GM21447 (cell line): ENCODE measurements at regions not wholly inside any gene's neighbourhood (a gene's known extent, or its start where the extent isn't known, plus 50 kb on each side); places are given as distances from the start of the nearest gene placed in this dataset.

ENCODE experiments used
- ATAC-seq: cut with Tn5 transposase; IDR thresholded peaks from one replicate; pipeline ENCODE4 v1.9.1; 2021; ENCODE audit not compliant: unreplicated experiment

- no peak for ATAC-seq
Measured at GRCh38 chr12:89111964-89112363, 240.3 kb downstream of the DUSP6 start.

DNA sequence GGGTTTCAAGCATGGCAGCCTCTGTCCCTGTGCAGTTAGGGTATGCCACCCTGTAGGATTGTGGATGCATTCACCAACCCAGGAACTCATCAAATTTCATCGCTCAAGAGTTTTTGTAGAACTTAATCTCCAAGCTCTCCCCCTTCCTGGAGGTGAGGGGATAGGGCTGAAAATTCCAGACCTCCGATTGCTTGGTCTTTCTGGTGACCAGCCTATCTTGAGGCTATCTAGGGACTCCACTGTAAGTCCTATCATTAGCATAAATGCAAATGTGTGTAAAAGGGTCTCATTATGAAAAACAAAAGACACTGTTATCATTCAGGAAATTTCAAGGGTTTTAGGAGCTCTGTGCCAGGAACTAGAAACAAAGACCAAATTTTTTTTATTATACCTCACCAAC is 244.0 kb downstream of the DUSP6 start:
- ATAC-seq = no peak

DNA sequence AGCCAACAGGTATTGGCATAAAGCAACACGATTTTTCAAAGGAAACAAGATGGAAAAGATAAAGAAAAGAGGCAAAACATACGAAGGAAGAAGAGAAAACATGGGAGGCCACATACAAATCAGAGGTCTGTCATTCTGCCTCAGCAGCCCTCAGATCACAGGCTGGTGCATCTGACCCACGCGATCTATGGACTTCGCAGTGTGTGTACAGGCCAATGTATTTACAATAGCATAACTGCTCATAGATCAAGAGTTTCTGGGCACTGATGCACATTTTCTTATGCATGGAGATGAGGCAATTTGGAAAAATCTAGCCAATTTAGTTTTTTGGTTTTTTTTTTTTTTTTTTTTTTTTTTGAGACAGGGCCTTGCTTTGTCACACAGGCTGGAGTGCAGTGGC is 245.4 kb downstream of the DUSP6 start:
- no peak for ATAC-seq

DNA sequence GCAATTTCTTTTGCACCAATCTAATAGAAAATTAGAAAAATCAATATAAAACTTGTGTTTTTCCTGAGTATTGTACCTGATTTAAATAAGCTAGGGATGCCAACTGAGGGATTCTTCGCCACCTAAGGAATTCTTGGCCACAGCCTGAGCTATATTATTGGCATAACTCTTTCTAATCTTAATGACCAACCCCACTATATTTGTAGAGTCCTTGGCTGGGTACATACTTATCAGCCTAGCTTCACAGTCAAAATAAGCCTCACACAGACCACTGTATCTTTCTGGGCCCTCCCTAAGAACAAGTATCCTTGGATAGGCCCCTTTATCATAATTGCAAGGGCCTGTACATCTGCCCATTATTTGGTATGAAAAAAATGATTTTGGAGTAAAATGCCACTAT is 247.1 kb downstream of the DUSP6 start:
- no peak for ATAC-seq

DNA sequence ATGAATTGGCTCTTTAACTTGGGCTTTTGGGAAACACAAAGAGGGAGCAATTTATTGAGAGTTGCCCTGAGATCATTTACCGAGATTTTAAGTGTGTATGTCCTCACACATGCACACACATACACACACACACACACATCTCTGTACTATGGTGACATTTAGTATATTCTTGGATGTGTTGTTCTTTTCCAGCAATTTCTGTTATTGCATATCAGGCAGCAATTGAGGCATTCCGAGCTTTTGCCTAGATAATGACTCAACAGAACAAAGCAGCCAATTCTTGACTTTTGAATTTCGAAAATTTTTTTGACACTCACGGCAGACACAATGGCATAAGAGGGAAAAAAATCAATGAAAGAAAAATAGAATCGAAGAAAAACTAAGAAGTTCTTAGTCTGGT is 248.5 kb downstream of the DUSP6 start:
- ATAC-seq = no peak

- ATAC-seq = no peak
Measured at GRCh38 chr12:89101440-89101839, 250.9 kb downstream of the DUSP6 start.

DNA sequence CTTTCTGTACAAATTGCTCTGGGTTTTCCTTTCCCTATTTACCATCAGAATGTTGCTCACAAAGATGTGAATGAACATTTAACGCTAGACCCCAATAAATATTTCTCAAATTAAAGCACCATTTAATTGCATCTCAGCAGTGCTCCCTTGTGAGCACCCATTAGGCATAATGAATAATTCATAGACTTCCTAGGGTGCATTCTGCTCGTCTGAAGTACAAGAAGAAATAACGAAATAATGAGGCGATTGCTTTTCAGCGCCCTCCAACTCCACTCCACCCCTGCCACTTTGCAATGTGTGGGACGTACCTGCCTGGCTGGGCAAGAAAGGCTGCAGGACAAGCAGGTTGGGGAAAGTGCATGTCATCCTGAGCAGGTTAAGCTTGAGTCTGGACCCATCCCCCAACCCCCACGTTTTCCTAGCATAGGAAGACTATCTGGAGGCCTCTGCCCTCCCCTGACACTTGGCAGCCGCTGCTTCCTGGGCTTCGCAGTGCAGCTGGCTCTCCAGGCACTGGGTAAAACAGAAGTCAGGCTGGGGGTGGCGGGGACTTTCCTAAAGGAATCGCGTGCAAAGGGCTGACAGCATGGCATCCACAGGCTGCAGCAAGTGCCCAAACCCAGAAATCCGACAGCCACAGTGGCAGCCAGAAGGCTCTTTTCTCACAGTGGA is 253.7 kb downstream of the DUSP6 start:
- ATAC-seq = no peak

GRCh38 chr12:89092297-89092696 is 260.0 kb downstream of the DUSP6 start:
- ATAC-seq = no peak

GRCh38 chr12:89091293-89091841 is 260.9 kb downstream of the DUSP6 start:
- no peak for ATAC-seq

- no peak for ATAC-seq
Measured at GRCh38 chr12:89089264-89089663, 263.0 kb downstream of the DUSP6 start.

DNA sequence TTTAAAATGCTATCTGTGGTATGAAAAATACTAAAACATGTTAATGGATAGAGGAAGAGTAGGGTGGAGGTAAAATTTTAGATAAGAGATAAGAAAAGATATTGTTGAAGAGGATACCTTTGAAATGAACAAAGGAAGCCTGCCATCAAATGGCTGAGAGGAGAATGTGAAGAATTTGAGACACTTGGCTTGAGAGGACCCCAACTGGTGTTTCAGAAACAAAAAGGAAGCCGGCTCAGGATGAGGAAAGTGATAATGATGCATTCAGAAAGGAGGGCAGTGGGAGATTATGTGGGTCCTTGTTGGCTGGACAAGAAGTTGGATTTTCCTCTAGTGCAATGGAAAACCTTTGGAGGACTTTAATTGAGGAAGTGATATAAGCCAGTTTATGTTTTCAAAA is 264.4 kb downstream of the DUSP6 start:
- no peak for ATAC-seq

- no peak for ATAC-seq
Measured at GRCh38 chr12:89087149-89087825, 265.0 kb downstream of the DUSP6 start.

GRCh38 chr12:89085421-89085820 is 266.9 kb downstream of the DUSP6 start:
- ATAC-seq = no peak

DNA sequence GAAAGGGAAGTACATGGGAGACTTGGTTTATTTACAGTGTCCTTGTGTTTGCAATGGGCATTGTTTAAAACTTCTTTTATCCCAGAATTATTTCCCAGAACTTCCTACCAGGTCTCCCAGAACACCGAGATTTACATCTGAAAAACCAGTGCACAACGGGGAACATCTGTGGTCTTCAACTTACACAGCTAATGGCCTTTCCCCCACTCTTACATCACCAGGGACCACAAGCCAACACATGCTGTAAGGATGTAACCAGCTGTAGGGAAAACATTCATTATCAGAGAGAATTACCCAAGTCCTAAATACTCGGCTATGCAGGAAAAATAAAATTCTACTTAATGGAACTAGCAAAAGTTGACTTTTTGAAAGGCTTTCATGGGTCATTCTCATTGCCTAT is 267.6 kb downstream of the DUSP6 start:
- no peak for ATAC-seq

- ATAC-seq = no peak
Measured at GRCh38 chr12:89083491-89083890, 268.8 kb downstream of the DUSP6 start.

GRCh38 chr12:89082370-89082753 is 269.9 kb downstream of the DUSP6 start:
- no peak for ATAC-seq

DNA sequence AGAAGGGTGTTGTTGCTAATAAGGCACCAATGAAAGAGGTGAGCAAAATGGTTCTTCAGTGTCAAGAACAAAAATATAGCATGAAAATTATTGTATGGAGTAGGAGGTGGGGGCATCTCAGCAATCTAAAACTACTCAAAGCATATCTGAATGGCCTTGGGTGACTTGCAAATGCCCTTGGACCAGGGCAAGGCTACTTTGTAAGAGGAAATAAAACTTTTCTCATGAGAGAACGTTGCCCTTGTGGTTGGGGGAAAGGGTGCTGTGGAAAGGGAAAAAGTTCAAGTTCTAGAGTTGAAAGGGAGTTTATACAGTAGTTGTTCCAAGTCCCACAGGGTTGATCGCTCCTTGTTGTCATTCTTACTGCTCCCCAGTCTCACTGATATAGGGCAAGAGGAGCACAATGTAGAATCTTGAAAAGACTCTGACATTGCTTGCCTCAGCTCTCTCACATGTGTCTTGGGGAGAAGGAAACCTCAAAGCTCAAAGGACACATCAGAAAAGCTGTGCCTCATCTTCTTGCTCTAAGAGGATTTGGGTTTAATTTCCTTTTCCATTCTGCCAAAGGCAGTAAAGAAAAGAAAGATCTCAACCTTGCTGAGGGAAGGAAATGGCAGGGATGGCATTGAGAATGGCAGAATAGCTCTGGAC is 270.5 kb downstream of the DUSP6 start:
- ATAC-seq = no peak

- ATAC-seq = no peak
Measured at GRCh38 chr12:89080793-89081465, 271.4 kb downstream of the DUSP6 start.

GRCh38 chr12:89075880-89076540 is 276.3 kb downstream of the DUSP6 start:
- ATAC-seq = no peak

DNA sequence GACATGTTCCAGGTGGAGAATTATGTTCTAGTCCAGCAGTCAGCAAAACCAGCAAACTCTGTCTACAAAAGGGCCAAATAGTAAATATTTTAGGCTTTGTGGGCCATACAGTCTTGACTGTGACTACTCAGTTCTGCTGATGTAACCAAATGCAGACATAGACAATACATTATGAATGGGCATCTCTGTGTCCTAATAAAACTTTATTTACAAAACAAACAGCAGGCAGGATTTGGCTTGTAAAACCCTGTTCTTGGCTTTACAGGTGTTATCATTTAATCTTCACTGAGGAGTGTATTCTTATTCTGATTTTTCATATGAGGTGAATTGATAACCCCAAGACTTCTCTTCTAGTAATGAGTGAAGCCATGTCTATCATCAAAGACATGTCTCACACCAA is 278.6 kb downstream of the DUSP6 start:
- no peak for ATAC-seq

- no peak for ATAC-seq
Measured at GRCh38 chr12:89073027-89073398, 279.3 kb downstream of the DUSP6 start.
